ENCODE measurements at regions not wholly inside any gene's neighbourhood (a gene's known extent, or its start where the extent isn't known, plus 50 kb on each side); places are given as distances from the start of the nearest gene placed in this dataset.

DNA sequence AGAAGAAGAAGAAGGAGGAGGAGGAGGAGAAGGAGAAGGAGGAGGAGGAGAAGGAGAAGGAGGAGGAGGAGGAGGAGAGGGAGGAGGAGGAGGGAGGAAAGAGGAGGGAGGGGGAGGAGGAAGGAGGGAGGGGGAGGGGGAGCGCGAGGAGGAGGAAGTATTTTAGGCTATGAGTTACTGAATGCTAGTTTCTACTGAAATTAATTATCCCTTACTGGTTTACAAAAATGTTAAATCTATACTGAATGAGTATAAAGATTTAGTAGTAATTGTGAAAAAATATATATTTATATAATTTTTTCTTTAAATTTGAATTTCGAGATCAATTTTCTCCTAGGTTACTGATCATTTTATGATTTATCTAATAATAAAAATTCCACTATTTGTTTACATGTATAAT is 1769.0 kb upstream of the NUDT12 start:
- no peaks in the 10 kb centered on the region for H4K20me1 ChIP-seq (ENCODE audit: insufficient read depth, low read length)
- Mint-ChIP-seq H3K27me3 (ENCODE audit: low read depth, unreplicated experiment) (no peaks in the 10 kb centered on the region), H3K27ac (ENCODE audit: unreplicated experiment) (no peak overlapping the region), H3K9me3 (ENCODE audit: unreplicated experiment) (no peaks in the 10 kb centered on the region), H3K36me3 (ENCODE audit: low read depth, unreplicated experiment) (no peaks in the 10 kb centered on the region), H3K4me1 (ENCODE audit: low read depth, unreplicated experiment) (no peaks in the 10 kb centered on the region), H3K4me3 (ENCODE audit: unreplicated experiment) (no peak overlapping the region)
- no peak overlapping the region for H3K27ac ChIP-seq (ENCODE audit: low read depth, low read length)
- no peak overlapping the region for H2AFZ ChIP-seq (ENCODE audit: low read depth, low read length)
- H3K79me2 ChIP-seq (ENCODE audit: insufficient read depth, low read length) = no peaks in the 10 kb centered on the region
- H3K4me1 ChIP-seq (ENCODE audit: insufficient read depth, low read length) = no peaks in the 10 kb centered on the region
- H3K27me3 ChIP-seq (ENCODE audit: insufficient read depth, low read length) = no peaks in the 10 kb centered on the region
- H3K4me3 ChIP-seq (ENCODE audit: insufficient read depth, low read depth, low read length) = no peak overlapping the region
- peaks cover 4% of the 10 kb centered on the region for H3K9me3 ChIP-seq (ENCODE audit: insufficient read depth, low read depth, low read length)
- no peaks in the 10 kb centered on the region for H3K36me3 ChIP-seq (ENCODE audit: insufficient read depth, low read length)
- TF ChIP-seq CTCF (IDR thresholded peaks at IDR 0.05; ENCODE audit: insufficient read depth, low read depth, low read length) = no peak
- no peak for TF ChIP-seq EZH2 (IDR thresholded peaks at IDR 0.05; ENCODE audit: insufficient read depth, low read length)
- no peak overlapping the region for H3K9ac ChIP-seq (ENCODE audit: low read length)
- H3K4me2 ChIP-seq (ENCODE audit: low read length) = no peak overlapping the region
- FAIRE-seq (no peak), DNase-seq (ENCODE audit: low read depth) (no peak)

DNA sequence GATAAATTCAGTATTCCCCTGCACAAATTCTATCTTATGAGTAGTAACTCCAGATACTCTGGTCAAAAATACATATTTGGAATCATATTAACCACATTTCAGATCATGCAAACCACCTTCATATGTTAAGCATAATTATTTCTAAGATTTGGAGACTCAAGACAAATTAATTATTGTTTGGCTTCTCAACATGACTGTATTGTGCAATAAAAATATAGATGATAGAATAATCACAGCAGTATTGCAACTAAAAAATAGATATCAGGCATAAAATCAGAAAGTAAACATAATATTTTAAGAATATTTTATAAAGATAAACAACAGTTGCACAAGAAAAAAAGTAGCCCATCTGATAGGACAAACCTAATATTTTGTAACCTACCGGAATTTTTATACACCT is 1767.6 kb upstream of the NUDT12 start:
- H3K4me2 ChIP-seq (ENCODE audit: low read length) = no peak overlapping the region
- H3K27ac Mint-ChIP-seq (ENCODE audit: unreplicated experiment) = no peak overlapping the region
- H3K9ac ChIP-seq (ENCODE audit: low read length) = no peak overlapping the region
- no peaks in the 10 kb centered on the region for H3K36me3 ChIP-seq (ENCODE audit: insufficient read depth, low read length)
- H2AFZ ChIP-seq (ENCODE audit: low read depth, low read length) = no peak overlapping the region
- H3K36me3 Mint-ChIP-seq (ENCODE audit: low read depth, unreplicated experiment) = no peaks in the 10 kb centered on the region
- H3K27me3 Mint-ChIP-seq (ENCODE audit: low read depth, unreplicated experiment) = no peaks in the 10 kb centered on the region
- H3K4me1 Mint-ChIP-seq (ENCODE audit: low read depth, unreplicated experiment) = no peaks in the 10 kb centered on the region
- H3K9me3 ChIP-seq (ENCODE audit: insufficient read depth, low read depth, low read length) = peaks cover under 1% of the 10 kb centered on the region
- no peak overlapping the region for H3K4me3 ChIP-seq (ENCODE audit: insufficient read depth, low read depth, low read length)
- no peak for FAIRE-seq
- H3K9me3 Mint-ChIP-seq (ENCODE audit: unreplicated experiment) = no peaks in the 10 kb centered on the region
- H3K4me1 ChIP-seq (ENCODE audit: insufficient read depth, low read length) = no peaks in the 10 kb centered on the region
- no peaks in the 10 kb centered on the region for H3K27me3 ChIP-seq (ENCODE audit: insufficient read depth, low read length)
- TF ChIP-seq CTCF (IDR thresholded peaks at IDR 0.05; ENCODE audit: insufficient read depth, low read depth, low read length) (no peak), EZH2 (IDR thresholded peaks at IDR 0.05; ENCODE audit: insufficient read depth, low read length) (no peak)
- H3K4me3 Mint-ChIP-seq (ENCODE audit: unreplicated experiment) = no peak overlapping the region
- H4K20me1 ChIP-seq (ENCODE audit: insufficient read depth, low read length) = no peaks in the 10 kb centered on the region
- H3K27ac ChIP-seq (ENCODE audit: low read depth, low read length) = no peak overlapping the region
- no peak for DNase-seq (ENCODE audit: low read depth)
- no peaks in the 10 kb centered on the region for H3K79me2 ChIP-seq (ENCODE audit: insufficient read depth, low read length)

DNA sequence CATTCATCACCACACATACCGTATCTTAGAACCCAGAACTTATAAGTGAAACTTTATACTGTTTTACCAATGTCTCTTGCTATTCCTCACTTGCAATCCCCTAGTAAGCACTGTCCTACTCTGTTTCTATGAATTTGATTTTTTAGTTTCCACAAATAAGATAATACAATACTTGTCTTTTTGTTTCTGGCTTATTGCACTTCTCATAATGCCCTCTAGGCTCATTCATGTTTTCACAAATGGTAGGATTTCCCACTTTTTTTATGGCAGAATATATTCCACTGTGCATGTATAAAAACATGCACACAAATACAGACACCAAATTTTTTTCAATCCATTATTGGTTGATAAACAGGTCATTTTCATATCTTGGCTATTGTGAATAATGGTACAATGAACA is 1742.3 kb upstream of the NUDT12 start:
- Histone ChIP-seq H3K9ac (ENCODE audit: low read length) (no peak overlapping the region), H3K79me2 (ENCODE audit: insufficient read depth, low read length) (no peaks in the 10 kb centered on the region), H2AFZ (ENCODE audit: low read depth, low read length) (no peak overlapping the region), H4K20me1 (ENCODE audit: insufficient read depth, low read length) (no peaks in the 10 kb centered on the region), H3K4me1 (ENCODE audit: insufficient read depth, low read length) (no peaks in the 10 kb centered on the region), H3K27ac (ENCODE audit: low read depth, low read length) (no peak overlapping the region), H3K4me2 (ENCODE audit: low read length) (no peak overlapping the region), H3K4me3 (ENCODE audit: insufficient read depth, low read depth, low read length) (no peak overlapping the region), H3K27me3 (ENCODE audit: insufficient read depth, low read length) (no peaks in the 10 kb centered on the region), H3K9me3 (ENCODE audit: insufficient read depth, low read depth, low read length) (no peaks in the 10 kb centered on the region), H3K36me3 (ENCODE audit: insufficient read depth, low read length) (no peaks in the 10 kb centered on the region)
- Mint-ChIP-seq H3K27ac (ENCODE audit: unreplicated experiment) (no peak overlapping the region), H3K9me3 (ENCODE audit: unreplicated experiment) (no peaks in the 10 kb centered on the region), H3K4me3 (ENCODE audit: unreplicated experiment) (no peak overlapping the region), H3K36me3 (ENCODE audit: low read depth, unreplicated experiment) (no peaks in the 10 kb centered on the region), H3K27me3 (ENCODE audit: low read depth, unreplicated experiment) (no peaks in the 10 kb centered on the region), H3K4me1 (ENCODE audit: low read depth, unreplicated experiment) (no peaks in the 10 kb centered on the region)
- TF ChIP-seq EZH2 (IDR thresholded peaks at IDR 0.05; ENCODE audit: insufficient read depth, low read length) (no peak), CTCF (IDR thresholded peaks at IDR 0.05; ENCODE audit: insufficient read depth, low read depth, low read length) (no peak)
- no peak for DNase-seq (ENCODE audit: low read depth)
- no peak for FAIRE-seq

All from astrocyte (in vitro differentiated cells and primary cell).